GM19372 (cell line): ENCODE measurements at regions not wholly inside any gene's neighbourhood (a gene's known extent, or its start where the extent isn't known, plus 50 kb on each side); places are given as distances from the start of the nearest gene placed in this dataset.

Experiments
- ATAC-seq: cut with Tn5 transposase; IDR thresholded peaks from one replicate; pipeline ENCODE4 v1.9.1; 2021; ENCODE audit warnings: mild to moderate bottlenecking, low read depth, moderate library complexity; ENCODE audit not compliant: unreplicated experiment

DNA sequence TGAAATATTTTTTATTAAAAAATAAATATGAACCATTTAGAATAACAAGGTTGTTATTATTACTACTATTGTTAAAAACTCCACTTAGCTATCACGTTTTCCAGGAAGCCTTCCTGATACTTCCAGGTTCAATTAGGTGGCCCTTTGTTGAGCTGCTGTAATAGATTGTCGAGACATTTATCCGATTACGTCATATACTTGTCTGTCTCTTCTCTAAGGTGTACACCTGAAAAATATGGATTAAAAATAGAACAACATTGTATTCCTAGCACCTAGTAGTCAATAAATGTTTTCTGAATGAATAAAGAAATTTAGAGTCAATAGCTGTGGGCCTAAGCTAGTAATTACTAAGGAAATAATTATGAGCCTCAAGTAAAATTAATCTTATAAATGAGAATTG, 359.6 kb downstream of the RNF144B start:
- no peak for ATAC-seq

DNA sequence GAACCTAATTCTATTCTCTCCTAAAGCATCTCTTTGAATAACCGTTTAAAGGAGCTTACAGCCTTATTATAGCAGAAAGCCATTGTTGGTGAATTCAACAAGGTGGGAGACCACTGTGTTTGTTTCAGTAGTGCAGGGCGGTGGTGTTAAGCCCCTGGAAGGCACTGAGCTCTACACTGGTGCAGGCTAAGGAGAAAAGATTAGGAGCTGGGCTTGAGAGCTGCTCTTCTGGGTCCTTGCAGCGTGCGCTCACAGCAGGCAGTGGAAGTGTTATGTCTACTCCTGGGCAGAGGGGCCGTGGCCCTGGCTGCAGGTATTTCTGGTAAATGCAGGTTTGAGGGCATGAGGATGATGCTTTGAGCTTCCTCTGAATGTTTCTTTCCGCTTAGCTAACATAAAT, 361.2 kb downstream of the RNF144B start:
- no peak for ATAC-seq

DNA sequence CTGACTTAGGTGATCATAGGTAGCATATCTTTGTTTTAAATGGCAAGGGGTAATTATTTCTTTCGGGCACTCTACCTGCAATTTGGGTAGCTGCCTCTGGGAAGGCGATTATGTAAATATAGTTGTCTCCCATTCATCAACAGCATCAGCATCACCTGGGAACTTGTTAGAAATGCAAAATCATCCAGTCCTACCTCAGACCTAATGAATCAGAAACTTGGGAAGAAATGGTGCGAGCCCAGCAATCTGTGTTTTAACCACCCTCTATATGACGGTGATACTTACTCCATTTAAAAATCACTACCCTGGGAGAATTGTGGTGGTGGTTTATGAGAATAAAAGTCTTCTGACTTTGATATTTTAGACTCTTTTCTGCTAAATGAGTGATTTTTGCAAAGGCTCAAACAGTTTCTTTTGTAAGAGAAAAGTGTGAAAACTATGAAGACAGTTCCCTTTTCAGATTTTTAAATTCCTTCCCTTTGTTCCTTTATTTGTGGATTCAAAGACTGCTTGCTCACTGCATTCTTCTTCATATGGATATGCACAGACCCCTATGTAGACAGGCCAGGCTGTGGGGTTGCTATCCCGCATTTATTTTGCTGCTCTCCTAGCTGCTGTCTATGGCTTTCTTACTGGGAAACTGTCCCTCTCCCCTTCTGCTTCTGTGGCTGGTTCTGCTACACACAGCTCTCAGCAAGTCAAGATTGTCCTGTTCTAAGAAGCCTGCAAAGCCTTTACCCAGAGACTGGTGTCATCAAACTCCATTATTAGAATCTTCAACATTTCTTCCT, 365.3 kb downstream of the RNF144B start:
- ATAC-seq, result no peak

DNA sequence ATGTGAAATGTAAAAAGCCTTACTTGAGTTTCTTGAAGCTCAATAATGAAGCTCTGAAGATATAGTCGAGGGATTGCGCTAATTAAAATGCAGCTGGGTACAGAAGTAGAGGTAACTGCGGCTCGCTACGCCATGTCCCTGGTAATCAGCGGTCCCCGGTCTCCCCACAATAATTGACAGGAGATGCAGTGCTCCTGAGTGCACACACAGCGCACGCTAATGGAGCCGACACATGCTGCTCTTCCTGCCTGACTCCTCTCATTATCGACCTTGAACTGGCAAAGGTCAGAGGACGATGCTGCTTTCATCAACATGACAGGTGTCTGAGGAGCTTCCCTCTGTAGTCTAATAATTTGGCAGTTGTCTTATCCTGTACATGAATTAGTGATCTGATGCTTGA, 365.9 kb downstream of the RNF144B start:
- ATAC-seq, result no peak

DNA sequence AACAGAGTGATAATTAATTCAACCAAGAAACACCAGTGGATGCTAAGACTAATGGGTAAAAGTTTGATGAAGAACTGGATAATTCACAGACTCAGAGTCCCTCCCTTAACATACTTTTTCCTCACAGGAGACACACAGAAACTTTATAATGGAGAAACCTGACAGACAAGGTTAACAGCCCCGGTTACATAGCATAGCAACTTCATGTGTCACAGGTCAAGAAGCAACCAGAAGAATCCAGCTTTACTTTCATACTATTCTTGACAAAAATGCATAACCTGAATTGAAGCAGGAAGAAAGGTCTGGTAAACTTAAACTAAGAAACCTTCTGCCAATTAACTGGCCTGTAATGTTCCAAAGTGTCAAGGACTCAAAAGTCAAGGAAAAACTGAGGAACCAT, 375.9 kb downstream of the RNF144B start:
- no peak for ATAC-seq

DNA sequence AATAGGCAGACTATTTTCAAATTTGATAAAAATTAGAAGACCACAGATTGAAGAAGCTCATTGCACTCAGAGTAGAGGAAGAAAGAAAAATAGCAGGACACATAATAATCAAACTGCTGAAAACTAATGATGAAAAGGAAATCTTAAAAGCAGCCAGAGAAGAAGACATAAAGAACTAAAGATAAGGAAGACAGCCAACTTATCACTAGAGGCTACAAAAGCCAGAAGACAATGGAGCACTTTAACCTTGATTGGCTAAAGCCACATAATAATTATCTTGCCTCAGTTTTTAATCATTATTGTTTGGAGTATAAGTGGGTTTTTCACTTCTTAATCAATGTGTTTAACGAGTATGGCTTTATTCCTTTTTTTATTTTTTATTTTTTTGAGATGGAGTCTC, 397.6 kb downstream of the RNF144B start:
- no peak for ATAC-seq

DNA sequence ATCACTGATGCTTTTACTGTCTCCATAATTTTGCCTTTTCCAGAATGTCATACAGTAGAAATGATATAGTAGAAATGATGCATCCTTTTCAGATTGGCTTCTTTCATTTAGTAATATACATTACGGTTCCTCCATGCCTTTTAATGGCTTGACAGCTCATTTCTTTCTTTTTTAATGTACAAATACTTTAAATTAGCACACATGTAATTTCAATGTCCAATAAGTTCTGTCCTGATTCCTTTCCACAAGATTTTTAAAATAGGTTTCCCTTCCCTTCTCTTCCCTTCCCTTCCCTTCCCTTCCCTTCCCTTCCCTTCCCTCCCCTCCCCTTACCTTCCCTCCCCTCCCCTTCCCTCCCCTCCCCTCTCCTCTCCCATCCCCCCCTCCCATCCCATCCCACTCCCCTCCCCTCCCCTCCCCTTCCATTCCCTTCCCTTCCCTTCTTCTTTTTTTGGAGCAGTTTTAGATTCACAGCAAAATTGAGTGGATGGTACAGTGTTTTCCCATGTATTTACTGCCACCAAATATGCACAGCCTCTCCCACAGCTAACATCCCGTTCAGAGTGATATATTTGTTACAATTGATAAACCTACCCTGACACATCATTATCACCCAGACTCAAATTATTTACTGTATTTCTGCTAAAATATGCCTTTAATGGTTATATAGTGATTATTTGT, 398.8 kb downstream of the RNF144B start:
- no peak for ATAC-seq

DNA sequence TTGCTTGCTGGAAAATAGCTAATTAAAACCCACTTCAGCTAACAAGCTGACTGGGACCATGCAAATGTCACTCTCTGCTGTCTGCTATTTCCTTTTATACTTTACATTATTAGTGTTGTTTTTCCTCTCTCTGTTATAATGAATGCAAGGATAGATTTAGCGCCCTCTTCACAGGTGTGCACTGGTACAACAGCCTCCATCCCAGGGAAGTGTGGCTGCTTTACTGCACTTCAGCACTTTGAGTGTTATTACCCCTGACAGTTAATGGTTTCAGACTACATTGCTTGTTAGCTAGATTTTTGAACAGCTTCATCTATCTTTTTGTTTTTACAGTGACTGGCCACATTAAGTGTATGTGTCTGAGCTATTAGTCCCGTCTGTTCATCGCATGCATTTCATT, 405.7 kb downstream of the RNF144B start:
- no peak for ATAC-seq

DNA sequence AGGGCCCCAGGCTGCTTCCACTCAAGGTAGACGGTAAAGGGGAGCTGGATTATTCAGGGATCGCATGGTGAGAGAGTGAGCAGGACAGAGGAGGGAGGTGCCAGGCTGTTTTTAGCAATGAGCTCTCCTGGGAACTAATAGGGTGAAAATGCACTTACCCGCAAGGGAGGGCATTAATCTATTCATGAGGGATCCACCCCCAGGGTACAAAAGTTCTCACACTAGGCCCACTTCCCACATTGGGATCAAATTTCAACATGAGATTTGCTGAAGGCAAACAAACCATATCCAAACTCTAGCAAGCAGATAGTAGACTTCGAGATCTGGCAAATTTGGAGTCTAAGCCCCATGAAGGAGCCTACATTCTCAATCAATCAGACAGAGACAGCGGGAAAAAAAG, 408.6 kb downstream of the RNF144B start:
- no peak for ATAC-seq

DNA sequence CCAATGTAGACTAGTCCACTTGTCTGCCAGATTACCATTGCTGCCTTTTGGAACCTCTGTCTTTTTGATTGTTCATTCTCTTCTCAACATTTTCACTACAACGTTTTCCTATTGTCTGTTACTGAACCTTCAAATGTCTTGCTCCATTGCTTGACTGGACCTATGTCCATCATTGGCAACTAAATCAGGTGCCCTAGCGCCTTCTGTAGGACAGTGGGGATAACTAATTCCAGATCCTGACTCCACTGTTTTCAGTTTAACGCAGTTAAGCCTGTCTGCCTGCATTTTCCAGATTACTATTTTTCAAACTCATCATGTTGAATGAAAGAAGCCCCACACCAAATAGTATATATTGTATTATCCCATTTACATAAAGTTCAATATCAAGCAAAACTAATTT, 433.6 kb downstream of the RNF144B start:
- no peak for ATAC-seq

DNA sequence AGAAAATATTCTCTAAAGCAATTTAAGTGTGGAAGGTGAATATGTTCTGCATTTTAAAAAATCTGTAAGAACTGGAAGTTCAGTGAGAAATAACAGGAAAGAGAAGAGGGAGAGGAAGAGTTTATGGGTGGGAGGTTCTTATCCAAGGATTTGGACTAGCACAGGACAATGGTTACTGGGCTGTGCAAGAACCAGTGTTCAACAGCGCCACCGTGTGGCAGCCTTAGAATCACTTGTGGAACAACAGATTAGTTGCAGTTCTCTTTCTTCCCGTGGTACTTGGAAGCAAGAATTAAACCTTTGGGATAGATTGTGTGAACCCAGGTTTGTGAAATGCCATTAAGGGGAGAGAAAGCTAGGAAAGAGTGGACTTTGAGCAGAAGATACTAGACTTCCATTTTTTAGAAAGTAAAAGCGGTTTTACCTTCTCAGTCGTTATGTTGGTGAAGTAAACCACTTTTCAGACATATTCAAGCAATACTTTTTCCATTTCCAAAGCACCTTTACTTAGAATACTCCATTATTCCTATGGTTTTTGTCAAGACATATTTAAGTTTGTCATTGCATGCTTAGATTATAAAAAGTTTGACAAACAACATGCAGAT, 436.7 kb downstream of the RNF144B start:
- ATAC-seq, result no peak

DNA sequence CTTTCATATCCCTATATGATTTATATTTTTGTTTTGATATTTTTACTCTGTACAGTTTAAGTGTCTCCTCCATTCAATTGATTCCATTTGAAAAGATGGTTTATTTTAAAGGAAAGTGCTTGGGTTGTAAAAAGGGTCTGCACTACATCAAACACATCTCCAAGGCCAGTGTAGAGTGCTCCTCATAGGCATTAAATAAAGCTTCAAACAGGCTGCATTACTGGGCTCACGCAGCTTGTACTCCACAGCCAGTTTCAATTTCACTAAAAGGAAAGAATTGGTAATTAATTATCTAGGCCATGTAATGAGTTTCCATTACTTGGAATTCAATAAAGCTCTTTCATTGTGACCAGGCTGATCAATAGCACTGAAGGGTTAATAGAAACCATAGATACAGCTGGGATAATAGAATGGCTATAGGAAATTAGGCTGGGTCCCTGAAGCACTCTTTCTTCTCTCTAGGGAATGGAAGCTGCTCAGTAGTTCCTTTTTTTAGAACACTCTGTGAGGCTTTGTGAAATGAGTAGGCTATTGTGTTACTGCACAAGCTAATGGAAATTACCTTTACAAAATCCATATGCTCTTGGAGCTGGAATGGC, 442.2 kb downstream of the RNF144B start:
- no peak for ATAC-seq

DNA sequence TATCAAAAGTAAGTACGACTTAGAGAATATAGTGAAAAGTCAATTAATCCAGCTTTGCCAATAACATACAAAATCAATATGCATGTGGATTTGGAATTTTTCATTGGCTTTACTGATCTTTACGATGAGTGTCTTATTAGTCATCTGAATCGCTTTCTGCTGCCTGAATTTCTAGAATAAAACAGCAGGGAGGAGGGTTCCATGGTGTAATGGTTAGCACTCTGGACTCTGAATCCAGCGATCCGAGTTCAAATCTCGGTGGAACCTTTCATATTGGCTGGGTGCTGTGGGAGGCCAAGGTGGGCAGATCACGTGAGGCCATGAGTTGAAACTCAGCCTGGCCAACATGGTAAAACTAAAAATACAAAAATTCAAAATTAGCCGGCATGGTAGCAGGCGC, 448.8 kb downstream of the RNF144B start:
- no peak for ATAC-seq

DNA sequence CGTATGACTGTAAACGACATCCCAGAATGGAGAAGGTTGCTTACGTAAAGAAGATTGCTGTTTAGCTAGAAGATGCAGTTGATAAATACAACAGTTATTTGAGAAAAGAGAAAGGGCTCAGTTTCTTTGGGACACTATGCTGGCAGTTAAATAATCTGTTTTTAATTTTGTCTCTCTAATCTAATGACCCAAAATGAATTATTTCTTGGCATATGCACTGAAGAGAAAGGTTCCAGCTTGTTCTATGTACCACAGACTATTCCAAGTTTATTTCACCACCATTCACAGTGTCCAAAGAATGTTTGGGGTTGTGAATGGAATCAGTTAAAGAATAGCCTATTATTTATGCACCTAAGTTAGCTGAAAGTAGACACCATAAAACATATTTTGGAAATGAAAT, 449.9 kb downstream of the RNF144B start:
- ATAC-seq, result no peak

DNA sequence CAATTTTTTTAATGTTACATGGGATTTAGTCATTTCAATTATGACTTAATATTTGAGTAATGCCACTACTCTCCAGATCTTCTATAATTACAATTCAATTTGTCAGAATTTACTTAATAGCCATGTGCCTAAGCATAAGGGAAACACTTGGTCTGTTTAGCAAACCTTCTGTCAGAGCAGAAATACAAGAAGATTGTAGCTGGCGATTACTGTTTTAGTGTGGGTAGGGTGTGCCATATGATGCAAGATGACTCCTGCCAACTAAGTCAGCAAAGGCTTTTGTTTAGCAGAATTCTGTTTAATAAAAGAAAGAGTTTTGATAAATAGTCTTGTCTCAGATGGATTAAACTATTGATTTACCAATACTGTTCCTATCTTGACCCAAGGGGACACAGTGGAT, 455.4 kb downstream of the RNF144B start:
- ATAC-seq, result no peak

DNA sequence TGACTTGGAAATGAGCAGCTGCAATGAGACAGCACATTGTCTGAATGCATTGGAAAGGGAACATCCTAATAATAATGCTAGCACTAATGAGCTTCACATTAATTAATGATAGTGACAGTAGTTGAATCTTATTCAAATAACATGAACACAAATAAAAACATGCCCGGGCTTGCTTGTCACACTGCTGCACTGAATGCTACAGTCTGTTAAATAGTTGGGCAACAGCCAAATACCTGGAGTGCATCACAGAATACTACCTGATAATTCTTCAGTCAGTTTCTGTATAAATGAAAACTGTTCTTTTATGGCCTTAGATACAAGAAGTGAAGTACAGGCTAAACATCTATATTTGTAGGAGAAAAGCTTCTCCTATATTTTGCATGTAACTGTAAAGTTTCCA, 458.7 kb downstream of the RNF144B start:
- no peak for ATAC-seq

DNA sequence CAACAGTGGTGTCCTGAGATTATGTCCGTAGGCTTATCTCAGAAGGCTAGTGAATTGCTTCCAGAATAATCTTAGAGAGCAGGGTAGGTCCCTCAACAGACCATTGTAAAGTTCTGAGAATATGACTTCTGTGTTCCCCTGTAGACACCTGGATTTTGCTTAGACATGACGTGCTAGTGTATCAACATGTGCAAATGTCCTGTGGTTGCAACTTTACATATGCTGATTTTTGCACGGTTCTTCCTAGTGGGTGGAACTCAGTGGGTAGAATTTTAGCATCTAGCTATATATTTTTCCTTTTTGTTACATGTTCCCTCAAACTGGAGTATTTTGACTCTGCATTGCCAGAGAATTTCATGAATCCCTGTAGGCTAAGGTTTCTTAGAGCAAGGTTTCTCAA, 459.2 kb downstream of the RNF144B start:
- no peak for ATAC-seq

DNA sequence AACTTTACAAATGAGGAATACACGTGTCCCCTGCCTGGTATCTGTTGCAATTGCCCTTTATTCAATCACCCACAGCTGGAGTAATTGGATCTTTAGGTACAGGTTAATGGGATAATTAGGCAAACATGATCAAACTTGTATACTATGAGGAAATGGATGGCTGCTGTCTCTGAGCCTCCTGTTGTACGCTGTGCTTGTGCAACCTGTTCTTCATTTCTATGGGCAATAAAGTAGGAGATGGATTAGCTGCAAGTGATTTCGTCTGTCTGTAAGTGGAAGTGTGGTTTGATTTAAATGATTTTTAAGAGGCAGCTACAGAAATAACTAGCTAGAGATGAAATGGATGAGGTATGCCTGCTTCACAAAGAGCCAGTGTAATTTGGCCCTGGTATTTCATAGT, 474.1 kb downstream of the RNF144B start:
- no peak for ATAC-seq

DNA sequence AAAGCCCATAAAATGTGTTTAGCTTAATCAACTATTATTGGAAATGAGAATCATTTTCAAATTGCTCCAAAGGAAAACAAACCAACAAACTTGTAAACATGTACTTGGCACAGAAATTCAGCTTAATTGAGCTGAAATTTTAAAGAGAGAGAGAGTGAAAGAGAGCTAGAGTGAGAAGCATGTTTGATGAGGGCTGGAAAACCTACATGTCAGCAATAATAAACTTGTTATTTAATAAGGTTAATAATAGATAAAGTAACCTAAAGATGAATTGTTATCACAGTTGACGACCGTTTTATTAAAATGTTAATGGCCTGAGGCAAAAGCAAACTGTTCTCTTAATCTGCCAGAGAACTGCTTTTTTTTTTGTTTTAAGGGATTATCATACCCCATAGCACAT, 496.1 kb downstream of the RNF144B start:
- no peak for ATAC-seq

DNA sequence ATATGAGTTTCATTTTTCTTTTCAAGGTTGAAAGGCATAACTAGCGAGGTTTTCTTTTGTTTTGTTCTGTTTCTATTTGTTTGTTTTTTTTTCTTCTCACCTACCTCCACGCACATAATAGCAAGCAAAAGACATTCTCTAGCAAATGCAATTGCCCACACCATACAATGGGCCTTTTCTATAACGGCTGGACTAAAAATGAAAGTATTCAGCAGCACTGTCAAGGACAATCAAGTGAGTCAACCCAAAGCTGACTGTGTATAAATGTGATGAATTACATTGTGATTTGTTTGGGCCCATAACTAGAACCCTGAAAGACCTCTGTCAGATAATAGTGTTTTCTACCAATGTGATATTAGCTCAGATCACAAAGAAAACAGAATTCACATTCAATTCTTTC, 496.7 kb downstream of the RNF144B start:
- no peak for ATAC-seq

DNA sequence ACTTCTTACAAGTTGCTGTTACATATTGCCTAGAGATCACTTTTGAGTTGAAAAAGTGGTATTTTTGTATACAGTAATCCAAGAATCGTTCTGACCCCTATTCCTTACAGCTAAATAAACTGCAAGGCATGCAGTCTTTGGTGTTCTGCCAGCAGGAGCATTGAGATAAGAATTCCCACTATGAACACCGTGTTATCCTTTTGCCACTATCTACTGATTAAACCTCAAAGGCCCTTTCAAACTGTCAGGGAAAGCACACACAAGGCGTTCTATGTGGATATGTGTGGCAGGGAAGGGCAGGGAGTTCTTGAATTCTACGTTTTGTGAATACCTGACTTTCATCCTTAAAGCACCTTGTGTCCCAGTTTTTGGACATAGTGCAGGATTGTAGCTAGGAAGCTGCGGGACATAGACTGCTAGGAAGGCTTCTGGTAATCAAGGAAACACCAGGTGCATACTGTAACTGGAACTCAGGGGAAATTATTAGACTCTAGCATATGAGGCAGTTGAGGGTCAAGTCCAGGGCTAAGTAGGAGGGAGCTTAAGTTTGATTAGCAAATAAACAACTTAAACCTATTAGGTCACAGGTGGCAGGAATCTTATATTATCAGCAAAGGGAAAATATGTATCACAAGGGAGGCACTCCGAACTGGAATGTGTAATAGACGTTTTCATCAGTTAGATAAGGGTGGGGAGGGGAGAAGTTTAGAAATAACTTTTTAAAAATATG, 506.6 kb downstream of the RNF144B start:
- no peak for ATAC-seq
